NB4 (cell line): ENCODE measurements at regions not wholly inside any gene's neighbourhood (a gene's known extent, or its start where the extent isn't known, plus 50 kb on each side); places are given as distances from the start of the nearest gene placed in this dataset.

Experiments
- CTCF ChIP-seq: IDR thresholded peaks from one replicate; pipeline ENCODE4 v1.5.1; 2012; ENCODE audit warnings: low read depth, low read length
- MAX ChIP-seq: IDR thresholded peaks from 2 replicates; pipeline ENCODE4 v1.6.1; 2011; ENCODE audit warnings: low read depth, low read length
- POLR2A ChIP-seq: IDR thresholded peaks from 2 replicates; pipeline ENCODE4 v1.6.1; 2011; ENCODE audit warnings: mild to moderate bottlenecking; ENCODE audit not compliant: insufficient read length; ENCODE audit errors: extremely low read depth

DNA sequence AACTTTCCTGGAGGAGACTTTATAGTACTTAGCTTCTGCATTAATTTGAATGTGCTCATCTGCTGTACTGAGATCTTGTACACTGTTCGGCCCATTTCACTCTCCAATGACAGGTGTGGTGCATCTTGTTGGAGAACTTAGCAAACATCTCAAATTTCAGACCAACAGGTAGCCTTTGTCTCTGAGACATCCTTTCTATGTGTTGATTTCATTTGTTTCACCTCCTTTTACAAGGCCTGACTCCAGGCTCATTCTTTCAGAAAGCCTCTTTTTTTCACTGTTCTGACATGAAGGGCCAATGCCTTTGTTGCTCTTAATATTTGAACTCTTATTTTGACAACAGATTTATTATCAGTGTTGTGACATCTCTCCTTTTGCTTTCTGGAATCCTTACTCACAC is 271.8 kb upstream of the FANCL start:
- no peak for TF ChIP-seq MAX
- no peak for TF ChIP-seq POLR2A
- TF ChIP-seq CTCF: no peak
